ENCODE measurements at regions not wholly inside any gene's neighbourhood (a gene's known extent, or its start where the extent isn't known, plus 50 kb on each side); places are given as distances from the start of the nearest gene placed in this dataset.

GRCh38 chr2:121121661-121122060 is 163.3 kb downstream of the TFCP2L1 start:
- Histone ChIP-seq H3K27ac (ENCODE audit: control insufficient read depth, insufficient read depth) (no peak overlapping the region), H3K9ac (ENCODE audit: control insufficient read depth, insufficient read depth, low read length) (no peak overlapping the region), H4K20me1 (ENCODE audit: control insufficient read depth, insufficient read depth) (no peaks in the 10 kb centered on the region), H3K36me3 (ENCODE audit: control insufficient read depth in 2 of 2, insufficient read depth in 2 of 2, low read length in 1 of 2) (no peaks in the 10 kb centered on the region), H3K79me2 (ENCODE audit: control insufficient read depth, insufficient read depth, low read length) (no peaks in the 10 kb centered on the region), H3K4me3 (no peak overlapping the region), H3K9me3 (replicated peaks; ENCODE audit: control insufficient read depth, insufficient read depth, low read length) (no peaks in the 10 kb centered on the region), H3K4me2 (ENCODE audit: control insufficient read depth, insufficient read depth) (no peak overlapping the region), H3K4me1 (ENCODE audit: control insufficient read depth, insufficient read depth, low read length) (no peaks in the 10 kb centered on the region), H3K27me3 (replicated peaks in 1 of 2; ENCODE audit: control insufficient read depth in 2 of 2, insufficient read depth in 2 of 2, low read length in 1 of 2) (no peaks in the 10 kb centered on the region; a peak in 2 of 4 replicates), H2AFZ (ENCODE audit: control insufficient read depth, low read depth, low read length) (no peak overlapping the region)
- BruUV-seq (replicated peaks): no TSS peak
- ATAC-seq (no peak), FAIRE-seq (no peak), DNase-seq (ENCODE audit: low read depth, low spot score) (no peak)
- intact Hi-C loops (cut with micrococcal nuclease; ENCODE audit: unreplicated experiment): no loop called here
- no peak for TF ChIP-seq CUX1 (IDR thresholded peaks at IDR 0.05; ENCODE audit: insufficient replicate concordance, low read depth, low read length)
- no peak for TF ChIP-seq CHD4 (IDR thresholded peaks at IDR 0.05)
- TF ChIP-seq EZH2 (IDR thresholded peaks at IDR 0.05; ENCODE audit: borderline replicate concordance, control insufficient read depth, low read depth, low read length): no peak
- no peak for TF ChIP-seq TAF1 (IDR thresholded peaks at IDR 0.05; ENCODE audit: borderline replicate concordance, low read depth, low read length)
- TF ChIP-seq, protein P1, sequence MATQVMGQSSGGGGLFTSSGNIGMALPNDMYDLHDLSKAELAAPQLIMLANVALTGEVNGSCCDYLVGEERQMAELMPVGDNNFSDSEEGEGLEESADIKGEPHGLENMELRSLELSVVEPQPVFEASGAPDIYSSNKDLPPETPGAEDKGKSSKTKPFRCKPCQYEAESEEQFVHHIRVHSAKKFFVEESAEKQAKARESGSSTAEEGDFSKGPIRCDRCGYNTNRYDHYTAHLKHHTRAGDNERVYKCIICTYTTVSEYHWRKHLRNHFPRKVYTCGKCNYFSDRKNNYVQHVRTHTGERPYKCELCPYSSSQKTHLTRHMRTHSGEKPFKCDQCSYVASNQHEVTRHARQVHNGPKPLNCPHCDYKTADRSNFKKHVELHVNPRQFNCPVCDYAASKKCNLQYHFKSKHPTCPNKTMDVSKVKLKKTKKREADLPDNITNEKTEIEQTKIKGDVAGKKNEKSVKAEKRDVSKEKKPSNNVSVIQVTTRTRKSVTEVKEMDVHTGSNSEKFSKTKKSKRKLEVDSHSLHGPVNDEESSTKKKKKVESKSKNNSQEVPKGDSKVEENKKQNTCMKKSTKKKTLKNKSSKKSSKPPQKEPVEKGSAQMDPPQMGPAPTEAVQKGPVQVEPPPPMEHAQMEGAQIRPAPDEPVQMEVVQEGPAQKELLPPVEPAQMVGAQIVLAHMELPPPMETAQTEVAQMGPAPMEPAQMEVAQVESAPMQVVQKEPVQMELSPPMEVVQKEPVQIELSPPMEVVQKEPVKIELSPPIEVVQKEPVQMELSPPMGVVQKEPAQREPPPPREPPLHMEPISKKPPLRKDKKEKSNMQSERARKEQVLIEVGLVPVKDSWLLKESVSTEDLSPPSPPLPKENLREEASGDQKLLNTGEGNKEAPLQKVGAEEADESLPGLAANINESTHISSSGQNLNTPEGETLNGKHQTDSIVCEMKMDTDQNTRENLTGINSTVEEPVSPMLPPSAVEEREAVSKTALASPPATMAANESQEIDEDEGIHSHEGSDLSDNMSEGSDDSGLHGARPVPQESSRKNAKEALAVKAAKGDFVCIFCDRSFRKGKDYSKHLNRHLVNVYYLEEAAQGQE (IDR thresholded peaks at IDR 0.05; ENCODE audit: low read depth, low read length): no peak
- TF ChIP-seq GABPA (IDR thresholded peaks at IDR 0.05; ENCODE audit: low read depth): no peak
- TF ChIP-seq SMAD5 (IDR thresholded peaks at IDR 0.05; ENCODE audit: low read depth): no peak
- no peak for TF ChIP-seq ASH2L (IDR thresholded peaks at IDR 0.05; ENCODE audit: borderline replicate concordance, low read depth)
- TF ChIP-seq, protein P2, sequence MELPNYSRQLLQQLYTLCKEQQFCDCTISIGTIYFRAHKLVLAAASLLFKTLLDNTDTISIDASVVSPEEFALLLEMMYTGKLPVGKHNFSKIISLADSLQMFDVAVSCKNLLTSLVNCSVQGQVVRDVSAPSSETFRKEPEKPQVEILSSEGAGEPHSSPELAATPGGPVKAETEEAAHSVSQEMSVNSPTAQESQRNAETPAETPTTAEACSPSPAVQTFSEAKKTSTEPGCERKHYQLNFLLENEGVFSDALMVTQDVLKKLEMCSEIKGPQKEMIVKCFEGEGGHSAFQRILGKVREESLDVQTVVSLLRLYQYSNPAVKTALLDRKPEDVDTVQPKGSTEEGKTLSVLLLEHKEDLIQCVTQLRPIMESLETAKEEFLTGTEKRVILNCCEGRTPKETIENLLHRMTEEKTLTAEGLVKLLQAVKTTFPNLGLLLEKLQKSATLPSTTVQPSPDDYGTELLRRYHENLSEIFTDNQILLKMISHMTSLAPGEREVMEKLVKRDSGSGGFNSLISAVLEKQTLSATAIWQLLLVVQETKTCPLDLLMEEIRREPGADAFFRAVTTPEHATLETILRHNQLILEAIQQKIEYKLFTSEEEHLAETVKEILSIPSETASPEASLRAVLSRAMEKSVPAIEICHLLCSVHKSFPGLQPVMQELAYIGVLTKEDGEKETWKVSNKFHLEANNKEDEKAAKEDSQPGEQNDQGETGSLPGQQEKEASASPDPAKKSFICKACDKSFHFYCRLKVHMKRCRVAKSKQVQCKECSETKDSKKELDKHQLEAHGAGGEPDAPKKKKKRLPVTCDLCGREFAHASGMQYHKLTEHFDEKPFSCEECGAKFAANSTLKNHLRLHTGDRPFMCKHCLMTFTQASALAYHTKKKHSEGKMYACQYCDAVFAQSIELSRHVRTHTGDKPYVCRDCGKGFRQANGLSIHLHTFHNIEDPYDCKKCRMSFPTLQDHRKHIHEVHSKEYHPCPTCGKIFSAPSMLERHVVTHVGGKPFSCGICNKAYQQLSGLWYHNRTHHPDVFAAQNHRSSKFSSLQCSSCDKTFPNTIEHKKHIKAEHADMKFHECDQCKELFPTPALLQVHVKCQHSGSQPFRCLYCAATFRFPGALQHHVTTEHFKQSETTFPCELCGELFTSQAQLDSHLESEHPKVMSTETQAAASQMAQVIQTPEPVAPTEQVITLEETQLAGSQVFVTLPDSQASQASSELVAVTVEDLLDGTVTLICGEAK (IDR thresholded peaks at IDR 0.05; ENCODE audit: borderline replicate concordance): no peak
- in situ Hi-C loops (cut with MboI): no loop called here
- SMC1A ChIA-PET (ENCODE audit: uncharacterized antibody, unreplicated experiment): no interaction called here
- under 1% methylated on average over 7 of the region's 7 CpGs for WGBS (ENCODE audit: insufficient coverage, insufficient replicate concordance, low lambda C conversion rate, missing lambda C conversion rate)
- RAD21 ChIA-PET (ENCODE audit: unreplicated experiment): no interaction called here
- CTCF ChIA-PET: no interaction called here
- POLR2A ChIA-PET: no interaction called here
